Activated naive CD4-positive, alpha-beta T cell treated with anti-CD3 and anti-CD28 coated beads, Interleukin-2, amount 50 U/mL, for 72 hours (primary cell): ENCODE measurements at regions not wholly inside any gene's neighbourhood (a gene's known extent, or its start where the extent isn't known, plus 50 kb on each side); places are given as distances from the start of the nearest gene placed in this dataset.

Experiments
- ATAC-seq, 2 donors: fragments of 150-1000 bp; cut with Tn5 transposase; 2 replicates each; pipeline ENCODE4 v1.10.0; 2021; ENCODE audit warnings: mild to moderate bottlenecking in 2 of 2, moderate library complexity in 2 of 2
- DNase-seq, 2 donors: peaks; one replicate each; pipeline ENCODE4 v3.0.0; 2021 to 2022; ENCODE audit warnings: low spot score in 2 of 2
- H3K27ac Mint-ChIP-seq, 2 donors: one replicate each; pipeline ENCODE4 v1.8.0; 2022; ENCODE audit warnings: mild to moderate bottlenecking in 2 of 2, mixed read lengths in 2 of 2
- H3K36me3 Mint-ChIP-seq, 2 donors: one replicate each; pipeline ENCODE4 v1.8.0; 2022; ENCODE audit warnings: mixed read lengths in 2 of 2
- H3K9me3 Mint-ChIP-seq, 2 donors: one replicate each; pipeline ENCODE4 v1.8.0; 2022; ENCODE audit warnings: mixed read lengths in 2 of 2

DNA sequence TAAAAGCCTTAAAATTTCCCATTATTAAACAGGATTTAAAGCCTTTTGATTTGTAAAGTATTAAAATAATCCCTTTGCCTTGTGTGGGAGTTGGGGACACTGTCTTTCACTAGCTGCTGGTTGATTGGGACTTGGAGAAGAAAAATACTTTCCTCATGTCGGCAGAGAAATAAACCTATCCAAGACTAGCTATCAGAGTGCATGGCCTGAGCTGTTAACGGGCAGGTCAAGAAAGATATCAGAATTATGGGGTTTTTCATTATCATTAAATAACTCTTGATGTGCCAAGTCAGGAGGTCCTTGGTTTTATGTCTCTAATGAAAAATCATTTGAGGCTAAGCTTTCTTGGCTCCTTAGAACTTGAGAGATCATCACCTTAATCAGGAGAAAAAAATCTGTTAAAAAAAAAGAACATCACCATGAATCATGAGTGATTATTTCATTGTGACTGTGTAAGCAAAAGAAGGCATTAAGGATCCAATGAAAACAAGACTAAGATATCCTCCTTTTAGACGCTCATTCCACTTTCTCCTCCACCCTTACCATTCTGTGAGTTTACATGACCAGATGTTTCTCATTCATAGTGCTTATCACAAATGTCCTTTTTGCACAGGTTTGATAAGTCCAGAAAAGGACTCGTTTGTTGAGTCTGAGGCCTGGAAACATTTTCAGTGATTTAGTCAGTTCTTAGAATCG lies 140.4 kb upstream of the EGFLAM start:
- H3K27ac Mint-ChIP-seq, result no peak overlapping the region
- peaks cover 20 to 24% of the 10 kb centered on the region in 2 donors for H3K9me3 Mint-ChIP-seq
- ATAC-seq (no peak), DNase-seq (no peak)
- H3K36me3 Mint-ChIP-seq, result no peaks in the 10 kb centered on the region

DNA sequence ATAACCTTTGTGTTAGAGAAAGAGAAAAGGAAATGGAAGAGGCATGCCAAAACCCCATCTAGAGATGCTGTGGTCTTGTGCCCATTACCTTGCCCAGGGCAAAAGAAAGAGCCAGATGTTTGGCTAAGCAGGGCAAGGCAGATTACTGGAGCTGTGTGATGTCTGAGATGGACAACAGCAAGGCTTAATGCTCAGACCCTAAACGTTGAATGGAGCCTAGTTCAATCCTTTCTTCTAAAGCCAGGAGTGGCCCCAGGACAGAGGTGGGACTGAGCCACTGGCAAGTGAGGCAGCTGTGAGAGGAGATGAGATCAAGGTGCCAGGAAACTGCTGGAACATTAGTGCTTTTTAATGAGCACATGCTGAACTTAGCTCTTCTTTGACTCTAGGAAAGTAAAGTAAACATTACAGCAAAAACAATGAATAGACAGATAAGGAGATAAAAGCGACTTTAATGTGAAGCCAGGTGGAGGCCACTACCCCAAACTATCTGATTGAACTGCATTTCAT lies 143.0 kb upstream of the EGFLAM start:
- no peak overlapping the region for H3K27ac Mint-ChIP-seq
- no peaks in the 10 kb centered on the region for H3K36me3 Mint-ChIP-seq
- DNase-seq (no peak), ATAC-seq (no peak)
- H3K9me3 Mint-ChIP-seq, result peaks cover 11 to 18% of the 10 kb centered on the region in 2 donors

DNA sequence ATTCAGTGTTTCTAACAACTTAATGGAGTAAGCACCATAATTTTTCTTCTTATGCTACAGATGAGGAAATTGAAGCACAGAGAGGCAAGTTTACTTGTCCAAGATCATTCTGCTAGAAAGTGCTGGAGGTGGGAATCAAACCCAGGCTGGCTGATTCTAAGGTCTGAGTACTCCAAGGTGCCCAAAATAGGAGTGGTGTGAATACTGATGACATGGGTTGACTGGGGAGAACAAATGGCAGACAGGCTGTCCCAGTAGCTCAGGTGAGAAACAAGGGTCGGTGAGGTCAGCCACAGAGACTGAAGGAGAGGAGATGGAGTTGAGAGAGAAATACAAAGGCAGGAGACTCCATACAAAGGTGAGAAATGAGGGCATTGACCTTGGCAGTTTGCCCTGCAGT lies 144.5 kb upstream of the EGFLAM start:
- no peak for DNase-seq

DNA sequence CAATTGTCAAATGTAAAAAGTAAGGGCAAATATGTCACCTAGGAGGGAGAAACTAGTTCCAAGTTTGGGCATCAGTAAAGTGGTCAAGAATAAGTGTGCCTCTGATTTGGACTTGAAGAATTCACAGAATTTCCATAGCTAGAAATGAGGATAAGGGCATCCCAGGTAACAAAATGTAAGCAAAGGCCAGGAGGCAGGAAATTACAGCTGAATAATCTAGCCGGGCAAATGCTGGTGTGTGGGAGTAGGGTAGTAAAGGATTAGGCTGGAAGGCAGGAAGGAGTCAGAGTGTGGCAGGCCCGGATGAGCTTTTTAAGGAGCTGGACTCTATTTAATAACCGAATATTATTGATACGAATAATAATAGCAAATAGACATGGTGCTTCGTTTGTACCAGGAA lies 144.9 kb upstream of the EGFLAM start:
- no peak overlapping the region for H3K27ac Mint-ChIP-seq
- peaks cover 6 to 13% of the 10 kb centered on the region in 2 donors for H3K9me3 Mint-ChIP-seq
- no peak for DNase-seq
- H3K36me3 Mint-ChIP-seq, result no peaks in the 10 kb centered on the region
- no peak for ATAC-seq

More for the DNA sequence above, 144.5 kb upstream of the EGFLAM start:
- Mint-ChIP-seq H3K9me3 (peaks cover 6 to 13% of the 10 kb centered on the region in 2 donors), H3K36me3 (no peaks in the 10 kb centered on the region), H3K27ac (no peak overlapping the region)
- ATAC-seq, result no peak

DNA sequence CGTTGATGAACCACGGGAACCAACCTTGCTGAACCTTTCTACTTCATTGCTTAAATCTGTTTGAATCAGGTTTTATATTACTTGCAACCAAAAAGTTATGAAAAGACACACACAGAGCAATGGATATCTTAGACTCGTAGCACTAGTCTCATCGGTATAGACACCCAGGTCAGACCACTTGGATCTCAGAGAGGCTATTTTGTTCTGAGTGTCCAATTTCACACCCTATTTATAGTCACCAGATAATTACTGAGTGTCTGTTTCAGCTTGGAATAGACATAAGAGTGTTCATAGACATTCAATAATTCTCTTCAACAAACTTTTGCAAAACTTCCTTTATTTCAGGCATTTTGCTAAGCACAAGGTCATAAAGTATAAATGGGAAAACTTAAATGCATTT lies 145.4 kb upstream of the EGFLAM start:
- Mint-ChIP-seq H3K9me3 (peaks cover 6 to 10% of the 10 kb centered on the region in 2 donors), H3K27ac (no peak overlapping the region), H3K36me3 (no peaks in the 10 kb centered on the region)
- DNase-seq (no peak), ATAC-seq (no peak)

DNA sequence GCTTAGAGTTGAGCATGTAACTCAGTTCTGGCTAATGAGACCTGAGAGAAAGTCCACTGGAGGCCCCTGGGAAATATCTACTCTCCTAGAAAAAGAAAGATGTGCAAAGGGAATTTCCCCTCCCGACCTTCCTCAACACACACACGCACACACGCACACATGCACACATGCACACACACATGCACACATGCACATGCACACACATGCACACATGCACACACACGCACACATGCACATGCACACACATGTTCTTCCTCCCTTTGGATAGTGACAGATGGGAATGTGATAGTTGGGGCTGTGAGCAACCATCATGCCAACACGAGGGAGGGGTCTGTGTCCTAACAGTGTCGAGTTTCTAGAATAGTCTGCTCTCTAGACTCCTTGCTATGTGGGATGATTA lies 148.2 kb upstream of the EGFLAM start:
- DNase-seq (no peak), ATAC-seq (no peak)
- no peak overlapping the region for H3K27ac Mint-ChIP-seq
- H3K36me3 Mint-ChIP-seq, result no peaks in the 10 kb centered on the region
- H3K9me3 Mint-ChIP-seq, result peaks cover 6 to 10% of the 10 kb centered on the region in 2 donors

DNA sequence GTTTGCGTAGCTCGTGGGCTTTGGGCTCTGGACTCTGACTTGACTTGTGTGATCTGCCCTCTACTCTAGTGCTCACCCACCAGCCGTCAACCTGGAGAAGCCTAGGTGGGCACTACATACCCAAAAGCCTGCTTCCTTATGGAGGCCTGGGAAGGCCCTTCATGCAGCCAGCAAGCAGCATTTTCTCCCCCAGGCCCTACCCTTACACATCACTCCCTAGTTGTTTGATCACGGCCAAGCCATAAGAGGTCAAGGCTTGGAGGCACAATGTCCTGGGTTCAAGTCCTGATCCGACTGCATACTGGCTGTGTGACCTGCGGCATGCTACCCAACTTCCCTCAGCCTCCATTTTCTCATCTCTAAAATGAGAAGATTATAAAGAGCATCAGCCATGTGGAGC lies 151.3 kb upstream of the EGFLAM start:
- Mint-ChIP-seq H3K9me3 (peaks cover 0 to 3% of the 10 kb centered on the region in 2 donors), H3K27ac (no peak overlapping the region), H3K36me3 (no peaks in the 10 kb centered on the region)
- ATAC-seq (no peak), DNase-seq (no peak)

DNA sequence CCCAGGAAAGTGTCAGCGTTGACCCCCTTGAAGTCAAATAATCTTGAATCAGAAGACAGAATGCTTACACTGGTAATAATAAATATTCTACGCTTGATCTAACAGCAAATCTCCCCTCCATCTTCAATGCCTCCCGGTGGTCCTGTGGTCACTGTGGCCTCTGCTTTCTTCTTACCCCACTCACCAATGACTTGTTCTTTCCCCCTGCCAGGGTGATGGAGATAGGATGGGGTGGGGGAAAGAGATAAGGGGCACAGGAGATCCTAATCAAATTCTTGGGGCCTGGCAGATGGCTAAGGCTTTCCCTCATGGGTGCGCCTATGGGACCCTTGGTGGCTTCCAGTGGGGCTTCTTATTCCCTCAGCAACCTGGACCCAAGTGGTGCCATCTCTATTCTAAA lies 152.6 kb upstream of the EGFLAM start:
- Mint-ChIP-seq H3K9me3 (no peaks in the 10 kb centered on the region), H3K27ac (no peak overlapping the region), H3K36me3 (no peaks in the 10 kb centered on the region)
- no peak for DNase-seq
- no peak for ATAC-seq

DNA sequence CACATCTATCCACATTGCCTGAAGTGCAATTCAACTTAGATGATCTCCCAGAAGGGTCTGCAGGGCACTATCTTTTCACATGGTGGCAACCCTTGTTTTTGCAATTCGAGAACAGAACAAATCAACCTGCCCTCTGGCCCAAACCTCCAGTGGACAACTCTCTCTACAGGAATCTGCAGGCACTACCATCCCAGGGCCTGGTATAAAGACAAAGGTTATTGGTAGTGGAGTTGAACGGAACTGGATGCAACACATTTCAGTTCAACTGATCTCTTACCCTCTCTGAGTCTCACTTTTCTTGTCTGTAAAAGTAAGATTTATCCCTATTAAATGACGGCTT lies 153.2 kb upstream of the EGFLAM start:
- H3K36me3 Mint-ChIP-seq, result no peaks in the 10 kb centered on the region
- no peaks in the 10 kb centered on the region for H3K9me3 Mint-ChIP-seq
- no peak overlapping the region for H3K27ac Mint-ChIP-seq
- DNase-seq (no peak), ATAC-seq (no peak)

DNA sequence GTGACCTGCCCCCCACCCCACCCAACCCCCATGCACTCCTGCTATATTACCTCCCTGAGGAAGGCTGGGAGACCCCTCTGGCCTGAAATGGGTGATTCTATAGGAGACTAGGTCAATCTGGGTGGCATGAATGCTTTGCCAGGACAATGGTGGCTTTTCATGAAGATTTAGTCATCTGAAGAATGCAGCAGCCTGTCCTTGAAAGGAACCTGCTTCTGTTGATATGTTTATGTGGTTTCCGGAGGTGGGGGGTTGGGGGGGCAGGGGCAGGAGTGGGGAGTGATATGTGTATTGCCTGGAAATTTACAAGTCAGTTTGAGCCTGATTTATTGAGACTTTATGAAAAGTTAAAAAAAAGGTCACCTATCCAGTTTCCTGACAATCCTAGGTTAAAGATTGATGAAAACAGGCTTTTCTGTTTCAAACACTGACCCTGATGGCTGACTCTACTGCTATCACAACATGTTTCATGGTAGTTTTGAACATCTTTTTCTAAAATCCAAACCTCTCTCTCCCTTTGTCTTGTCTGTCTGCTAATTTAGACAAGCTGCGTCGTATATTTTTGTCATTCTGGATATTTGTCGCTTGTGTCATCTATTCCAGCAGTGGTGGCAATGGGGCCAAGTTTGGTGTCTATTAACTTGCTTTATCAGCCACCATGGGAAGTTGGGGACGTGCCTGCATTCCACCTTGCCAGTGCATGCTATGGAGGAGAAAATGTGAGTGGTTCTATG lies 153.7 kb upstream of the EGFLAM start:
- no peaks in the 10 kb centered on the region for H3K9me3 Mint-ChIP-seq
- no peak for DNase-seq
- H3K27ac Mint-ChIP-seq, result no peak overlapping the region
- H3K36me3 Mint-ChIP-seq, result no peaks in the 10 kb centered on the region
- no peak for ATAC-seq

DNA sequence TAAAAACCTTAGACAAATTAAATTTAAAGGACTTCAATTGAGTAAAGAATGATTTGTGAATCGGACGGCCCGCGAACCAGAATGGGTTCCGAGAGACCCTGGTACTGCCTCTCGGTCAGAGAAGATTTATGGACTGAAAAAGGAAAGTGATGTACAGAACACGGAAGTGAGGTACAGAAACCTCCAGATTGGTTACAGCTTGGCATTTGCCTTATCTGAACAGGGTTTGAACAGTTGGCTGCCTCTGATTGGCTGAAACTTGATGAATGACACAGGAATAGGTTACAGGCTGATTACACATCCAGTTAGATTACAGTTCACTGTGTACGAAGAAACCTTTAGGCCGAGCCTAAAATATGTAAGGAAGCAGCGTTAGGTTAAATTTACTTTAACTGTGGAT lies 156.5 kb upstream of the EGFLAM start:
- Mint-ChIP-seq H3K9me3 (peaks cover 0 to 4% of the 10 kb centered on the region in 2 donors), H3K27ac (no peak overlapping the region), H3K36me3 (no peaks in the 10 kb centered on the region)
- ATAC-seq (no peak), DNase-seq (no peak)

DNA sequence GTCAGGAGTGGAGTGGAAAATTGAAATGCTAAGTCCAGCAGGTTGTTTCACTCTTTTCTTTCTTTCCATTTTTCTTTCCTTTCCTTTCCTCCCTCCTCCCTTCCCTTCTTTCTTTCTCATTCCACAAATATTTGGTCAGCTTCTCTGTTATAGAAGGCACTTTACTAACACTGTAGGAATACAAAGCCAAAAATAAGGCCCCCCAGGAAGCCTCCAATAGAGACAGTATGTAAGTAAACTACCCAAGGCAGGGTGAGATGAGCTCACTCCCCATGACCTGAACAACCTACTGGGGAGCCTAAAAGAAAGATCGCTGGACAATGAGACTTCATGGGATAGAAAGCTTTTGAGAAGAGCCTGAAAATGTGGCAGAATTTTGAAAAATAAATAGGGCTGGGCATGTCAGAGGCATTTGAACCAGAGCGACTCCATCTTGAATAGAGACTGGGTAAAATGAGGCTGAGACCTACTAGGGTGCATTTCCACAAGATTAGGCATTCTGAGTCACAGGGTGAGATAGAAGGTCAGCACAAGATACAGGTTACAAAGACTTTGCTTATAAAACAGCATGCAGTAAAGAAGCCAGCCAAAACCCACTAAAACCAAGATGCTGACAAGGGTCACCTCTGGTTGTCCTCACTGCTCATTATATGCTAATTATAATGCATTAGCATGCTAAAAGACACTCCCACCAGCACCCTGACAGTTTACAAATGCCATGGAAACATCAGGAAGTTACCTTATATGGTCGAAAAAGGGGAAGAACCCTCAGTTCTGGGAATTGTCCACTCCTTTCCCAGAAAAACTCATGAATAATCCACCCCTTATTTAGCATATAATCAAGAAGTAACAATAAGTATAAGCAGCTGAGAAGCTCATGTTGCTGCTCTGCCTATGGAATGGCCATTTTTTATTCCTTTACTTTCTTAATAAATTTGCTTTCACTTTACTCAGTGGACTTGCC lies 158.9 kb upstream of the EGFLAM start:
- ATAC-seq, result no peak
- DNase-seq, result no peak
- Mint-ChIP-seq H3K36me3 (no peaks in the 10 kb centered on the region), H3K9me3 (peaks cover 0 to 4% of the 10 kb centered on the region in 2 donors), H3K27ac (no peak overlapping the region)

DNA sequence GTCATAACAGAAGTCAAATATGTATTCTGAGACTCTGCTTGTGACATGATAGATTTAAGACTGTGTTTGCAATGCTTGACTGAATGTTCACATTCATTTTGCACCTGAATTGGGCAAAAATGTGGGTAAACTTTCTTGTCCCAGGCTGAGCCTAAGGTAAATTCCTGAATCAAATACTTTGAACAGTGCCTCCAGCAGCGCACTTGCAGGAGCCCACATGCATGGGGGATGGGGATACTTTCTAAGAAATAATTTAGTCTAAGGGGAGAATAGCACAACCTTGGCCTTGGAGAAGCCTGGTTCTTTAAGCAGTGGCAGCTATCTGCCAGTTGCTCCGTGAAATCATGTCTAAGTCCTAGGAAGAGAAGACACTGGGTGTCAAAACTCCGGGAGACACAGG lies 163.5 kb upstream of the EGFLAM start:
- Mint-ChIP-seq H3K27ac (no peak overlapping the region), H3K36me3 (no peaks in the 10 kb centered on the region), H3K9me3 (peaks cover 0 to 4% of the 10 kb centered on the region in 2 donors)
- no peak for DNase-seq
- ATAC-seq, result no peak

DNA sequence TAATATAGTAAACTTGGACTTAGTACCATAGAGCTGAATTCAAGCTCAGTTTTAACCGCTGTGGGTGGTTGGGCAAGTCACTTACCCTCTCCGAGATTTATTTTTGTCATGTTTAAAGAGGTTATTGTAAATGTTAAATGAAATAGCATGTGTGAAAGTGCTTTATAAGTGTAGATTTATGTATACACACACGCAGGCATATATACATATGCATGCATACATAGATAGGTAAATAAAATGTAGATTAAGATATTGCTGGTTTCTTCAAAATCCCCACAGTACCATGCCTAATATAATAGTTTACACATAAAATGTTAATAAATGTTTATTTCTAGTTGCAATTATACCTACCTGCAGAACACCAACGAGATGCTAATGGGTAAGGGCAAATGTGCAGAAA lies 164.5 kb upstream of the EGFLAM start:
- DNase-seq, result no peak
- no peaks in the 10 kb centered on the region for H3K36me3 Mint-ChIP-seq
- no peak for ATAC-seq
- H3K27ac Mint-ChIP-seq, result no peak overlapping the region
- no peaks in the 10 kb centered on the region for H3K9me3 Mint-ChIP-seq

DNA sequence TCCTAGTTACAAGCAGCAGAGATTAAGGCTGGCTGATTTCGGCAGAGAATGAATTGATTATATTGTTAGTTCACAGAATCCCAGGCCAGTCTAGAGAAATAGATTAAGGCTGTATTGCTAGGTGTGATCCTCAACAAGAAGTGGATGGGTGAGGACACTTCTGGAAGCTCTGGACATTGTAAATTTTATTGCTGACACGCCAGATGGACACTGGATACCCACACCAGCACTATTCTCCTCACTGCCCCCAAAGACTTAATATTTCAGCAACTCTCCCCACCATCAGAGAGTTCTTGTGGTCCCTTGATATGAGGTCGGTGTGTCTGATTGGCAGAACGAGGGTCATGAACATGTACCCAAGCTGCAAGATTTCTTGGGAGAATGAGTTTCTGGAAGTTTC lies 171.6 kb upstream of the EGFLAM start:
- Mint-ChIP-seq H3K36me3 (no peaks in the 10 kb centered on the region), H3K27ac (no peak overlapping the region), H3K9me3 (peaks cover 0 to 4% of the 10 kb centered on the region in 2 donors)
- DNase-seq (no peak), ATAC-seq (no peak)

DNA sequence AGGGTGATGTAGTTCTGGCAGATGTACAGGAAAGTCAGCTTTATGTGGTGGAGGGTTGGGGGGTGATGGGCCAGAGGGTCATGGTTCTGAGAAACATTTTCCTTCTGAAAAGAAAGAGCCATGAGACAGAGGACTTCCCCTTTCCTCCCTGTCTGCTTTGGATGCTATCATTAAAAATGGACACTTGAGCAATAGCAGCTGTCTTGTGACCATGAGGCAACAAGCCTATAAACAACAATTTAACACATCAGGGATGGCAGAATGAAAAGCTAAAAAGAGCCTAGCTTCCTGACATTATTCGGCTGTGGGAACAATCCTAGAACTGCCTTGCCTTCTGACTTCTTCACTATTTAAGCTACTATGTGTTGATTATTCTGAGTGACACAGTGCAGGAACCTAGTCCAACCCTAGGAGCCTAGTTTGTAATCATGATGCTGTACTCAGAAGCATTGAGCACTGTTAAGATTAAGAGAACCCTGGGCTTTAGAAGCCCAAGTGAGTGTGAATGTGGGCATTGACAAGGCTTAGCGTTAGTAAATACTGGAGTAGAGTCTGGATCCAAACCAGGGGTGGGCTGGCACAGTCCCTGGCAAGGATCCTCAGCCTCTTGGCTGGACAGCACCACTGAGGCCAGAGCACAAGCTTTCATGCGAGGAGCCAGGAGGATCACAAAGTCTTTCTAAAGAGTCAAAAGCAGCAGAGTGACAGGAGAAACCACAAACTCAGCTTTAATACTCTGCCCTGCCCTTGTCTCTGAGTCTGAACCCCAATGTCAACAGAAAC lies 178.5 kb upstream of the EGFLAM start:
- Mint-ChIP-seq H3K36me3 (no peaks in the 10 kb centered on the region), H3K27ac (no peak overlapping the region), H3K9me3 (peaks cover 0 to 7% of the 10 kb centered on the region in 2 donors)
- no peak for DNase-seq
- no peak for ATAC-seq
